Activated CD4-positive, alpha-beta memory T cell treated with anti-CD3 and anti-CD28 coated beads, Interleukin-2, amount 10 ng/mL, durations not matched to agents 7 days and 5 days (primary cell): ENCODE measurements at regions not wholly inside any gene's neighbourhood (a gene's known extent, or its start where the extent isn't known, plus 50 kb on each side); places are given as distances from the start of the nearest gene placed in this dataset.
"Not testable (repeated sequence)": the region's sequence is repeated elsewhere in the genome, so short reads cannot be mapped to it uniquely, and the experiment has no call there.

Experiments used
- CTCF ChIA-PET: fragments of 350-600 bp; sonication (Branson Sonifier 250); formaldehyde crosslinking; loops from one replicate; lab custom pipeline; 2021; ENCODE audit warnings: antibody characterized with exemption, inconsistent platforms; lab: Charles Lee
- POLR2A ChIA-PET: fragments of 350-600 bp; sonication (Branson Sonifier 250); formaldehyde crosslinking; loops from one replicate; lab custom pipeline; 2021; ENCODE audit warnings: antibody characterized with exemption; lab: Charles Lee
- DNase-seq: peaks from one replicate; pipeline ENCODE4 v3.0.0-alpha.2; 2020
- H3K27ac Mint-ChIP-seq: one replicate; pipeline ENCODE4 v1.8.0; 2021; ENCODE audit warnings: mild to moderate bottlenecking, mixed read lengths
- H3K27me3 Mint-ChIP-seq: one replicate; pipeline ENCODE4 v1.8.0; 2021; ENCODE audit warnings: mixed read lengths
- H3K36me3 Mint-ChIP-seq: one replicate; pipeline ENCODE4 v1.8.0; 2021; ENCODE audit warnings: low read depth, mixed read lengths
- H3K4me1 Mint-ChIP-seq: one replicate; pipeline ENCODE4 v1.8.0; 2021; ENCODE audit warnings: mixed read lengths
- H3K4me3 Mint-ChIP-seq: one replicate; pipeline ENCODE4 v1.8.0; 2021; ENCODE audit warnings: mild to moderate bottlenecking, mixed read lengths
- H3K9me3 Mint-ChIP-seq: one replicate; pipeline ENCODE4 v1.8.0; 2021; ENCODE audit warnings: mixed read lengths

GRCh38 chr20:22729180-22729579 lies 144.8 kb upstream of the FOXA2 start:
- Mint-ChIP-seq H3K9me3 (no peaks in the 10 kb centered on the region), H3K36me3 (no peaks in the 10 kb centered on the region), H3K27me3 (no peaks in the 10 kb centered on the region), H3K4me1 (no peaks in the 10 kb centered on the region), H3K27ac (no peak overlapping the region), H3K4me3 (no peak overlapping the region)
- ChIA-PET POLR2A (no interaction called here), CTCF (no interaction called here)
- no peak for DNase-seq

- no peaks in the 10 kb centered on the region for H3K4me1 Mint-ChIP-seq
- H3K27me3 Mint-ChIP-seq, result no peaks in the 10 kb centered on the region
- POLR2A ChIA-PET, result no interaction called here
- DNase-seq, result no peak
- CTCF ChIA-PET, result no interaction called here
- H3K9me3 Mint-ChIP-seq, result no peaks in the 10 kb centered on the region
- H3K4me3 Mint-ChIP-seq, result no peak overlapping the region
- no peak overlapping the region for H3K27ac Mint-ChIP-seq
- H3K36me3 Mint-ChIP-seq, result no peaks in the 10 kb centered on the region
Observed at GRCh38 chr20:22729616-22730236, 145.4 kb upstream of the FOXA2 start.

GRCh38 chr20:22732751-22733150 lies 148.4 kb upstream of the FOXA2 start:
- Mint-ChIP-seq H3K4me3 (no peak overlapping the region), H3K36me3 (no peaks in the 10 kb centered on the region), H3K27ac (no peak overlapping the region), H3K4me1 (no peaks in the 10 kb centered on the region), H3K9me3 (no peaks in the 10 kb centered on the region), H3K27me3 (no peaks in the 10 kb centered on the region)
- ChIA-PET CTCF (no interaction called here), POLR2A (no interaction called here)
- no peak for DNase-seq

GRCh38 chr20:22734946-22735647 lies 150.7 kb upstream of the FOXA2 start:
- H3K4me1 Mint-ChIP-seq, H3K36me3 Mint-ChIP-seq, H3K4me3 Mint-ChIP-seq, H3K27me3 Mint-ChIP-seq, POLR2A ChIA-PET, H3K27ac Mint-ChIP-seq, DNase-seq, H3K9me3 Mint-ChIP-seq, CTCF ChIA-PET: not testable (repeated sequence)

GRCh38 chr20:22740829-22741228 lies 156.5 kb upstream of the FOXA2 start:
- Mint-ChIP-seq H3K27me3 (no peaks in the 10 kb centered on the region), H3K4me1 (no peaks in the 10 kb centered on the region), H3K4me3 (no peak overlapping the region), H3K27ac (no peak overlapping the region), H3K9me3 (no peaks in the 10 kb centered on the region), H3K36me3 (no peaks in the 10 kb centered on the region)
- DNase-seq, result no peak
- CTCF ChIA-PET, result no interaction called here
- POLR2A ChIA-PET, result no interaction called here

- POLR2A ChIA-PET, result no interaction called here
- Mint-ChIP-seq H3K4me3 (no peak overlapping the region), H3K27ac (no peak overlapping the region), H3K27me3 (no peaks in the 10 kb centered on the region), H3K4me1 (no peaks in the 10 kb centered on the region), H3K36me3 (no peaks in the 10 kb centered on the region), H3K9me3 (peaks cover 3% of the 10 kb centered on the region)
- no peak for DNase-seq
- CTCF ChIA-PET, result no interaction called here
Observed at GRCh38 chr20:22744341-22745193, 160.2 kb upstream of the FOXA2 start.

- no peaks in the 10 kb centered on the region for H3K27me3 Mint-ChIP-seq
- CTCF ChIA-PET, result no interaction called here
- POLR2A ChIA-PET, result no interaction called here
Observed at GRCh38 chr20:22745194-22745500, 160.8 kb upstream of the FOXA2 start.

GRCh38 chr20:22746957-22747356 lies 162.6 kb upstream of the FOXA2 start:
- H3K27me3 Mint-ChIP-seq, result no peaks in the 10 kb centered on the region
- DNase-seq, result no peak
- H3K4me3 Mint-ChIP-seq, result no peak overlapping the region
- H3K9me3 Mint-ChIP-seq, result peaks cover 3% of the 10 kb centered on the region
- H3K27ac Mint-ChIP-seq, result no peak overlapping the region
- no peaks in the 10 kb centered on the region for H3K4me1 Mint-ChIP-seq
- ChIA-PET CTCF (interaction anchor here (1.9 kb wide), 1 partner anchor 55 kb away, joined by 5 read pairs; no protein-coding TSS in a partner anchor), POLR2A (no interaction called here)
- no peaks in the 10 kb centered on the region for H3K36me3 Mint-ChIP-seq

More at GRCh38 chr20:22745194-22745500, 160.8 kb upstream of the FOXA2 start:
- Mint-ChIP-seq H3K4me1 (no peaks in the 10 kb centered on the region), H3K4me3 (no peak overlapping the region), H3K9me3 (peaks cover 3% of the 10 kb centered on the region), H3K36me3 (no peaks in the 10 kb centered on the region), H3K27ac (no peak overlapping the region)
- DNase-seq, result no peak

GRCh38 chr20:22752324-22752723 lies 168.0 kb upstream of the FOXA2 start:
- Mint-ChIP-seq H3K4me3 (no peak overlapping the region), H3K27ac (no peak overlapping the region)
- CTCF ChIA-PET, result no interaction called here

GRCh38 chr20:22757424-22758183 lies 173.2 kb upstream of the FOXA2 start:
- POLR2A ChIA-PET, result no interaction called here
- no peaks in the 10 kb centered on the region for H3K4me1 Mint-ChIP-seq
- no peak overlapping the region for H3K27ac Mint-ChIP-seq
- H3K27me3 Mint-ChIP-seq, result no peaks in the 10 kb centered on the region
- no peaks in the 10 kb centered on the region for H3K36me3 Mint-ChIP-seq
- CTCF ChIA-PET, result no interaction called here
- H3K9me3 Mint-ChIP-seq, result peaks cover 7% of the 10 kb centered on the region
- DNase-seq, result no peak
- H3K4me3 Mint-ChIP-seq, result no peak overlapping the region

More at GRCh38 chr20:22752324-22752723, 168.0 kb upstream of the FOXA2 start:
- H3K4me1 Mint-ChIP-seq, result no peaks in the 10 kb centered on the region
- peaks cover 3% of the 10 kb centered on the region for H3K9me3 Mint-ChIP-seq
- no peaks in the 10 kb centered on the region for H3K36me3 Mint-ChIP-seq
- POLR2A ChIA-PET, result no interaction called here
- no peaks in the 10 kb centered on the region for H3K27me3 Mint-ChIP-seq
- no peak for DNase-seq

- Mint-ChIP-seq H3K27ac (no peak overlapping the region), H3K4me1 (no peaks in the 10 kb centered on the region), H3K27me3 (no peaks in the 10 kb centered on the region), H3K9me3 (peaks cover 7% of the 10 kb centered on the region), H3K4me3 (no peak overlapping the region), H3K36me3 (no peaks in the 10 kb centered on the region)
- ChIA-PET POLR2A (no interaction called here), CTCF (no interaction called here)
- DNase-seq, result no peak
Observed at GRCh38 chr20:22758815-22759214, 174.4 kb upstream of the FOXA2 start.

GRCh38 chr20:22762576-22763256 lies 178.3 kb upstream of the FOXA2 start:
- no peaks in the 10 kb centered on the region for H3K4me1 Mint-ChIP-seq
- no peaks in the 10 kb centered on the region for H3K36me3 Mint-ChIP-seq
- CTCF ChIA-PET, result interaction anchor here (0.6 kb wide), 1 partner anchor 43 kb away, joined by 4 read pairs; no protein-coding TSS in a partner anchor
- H3K27me3 Mint-ChIP-seq, result no peaks in the 10 kb centered on the region
- peaks cover 9% of the 10 kb centered on the region for H3K9me3 Mint-ChIP-seq
- no peak overlapping the region for H3K27ac Mint-ChIP-seq
- H3K4me3 Mint-ChIP-seq, result no peak overlapping the region
- DNase-seq, result no peak
- POLR2A ChIA-PET, result interaction anchor here (0.7 kb wide), 1 partner anchor 1362 kb away, joined by 3 read pairs; no protein-coding TSS in a partner anchor
